SK-N-SH (cell line): ENCODE measurements at regions not wholly inside any gene's neighbourhood (a gene's known extent, or its start where the extent isn't known, plus 50 kb on each side); places are given as distances from the start of the nearest gene placed in this dataset.

ENCODE experiments used
- CTCF ChIA-PET: fragments of 300-600, 350-600 bp; formaldehyde crosslinking; extraction: SDS; loops from one replicate; lab custom pipeline; 2021; lab: Yijun Ruan, JAX
- POLR2A ChIA-PET: fragments of 350-600 bp; sonication (Branson Sonifier 250); formaldehyde crosslinking; extraction: SDS; loops from one replicate; lab custom pipeline; 2020; ENCODE audit warnings: antibody characterized with exemption, inconsistent platforms; lab: Yijun Ruan, JAX
- DNase-seq: peaks from one replicate; pipeline ENCODE4 v3.0.0; 2012
- H2AFZ ChIP-seq: fragments of 200-600 bp; sonication (generic); 2 replicates; pipeline ENCODE4 v1.8.1; 2016; ENCODE audit warnings: antibody characterized with exemption, mild to moderate bottlenecking, low read depth
- H3F3A ChIP-seq: fragments of 200-600 bp; sonication (generic); replicated peaks from 2 replicates; pipeline ENCODE3; 2016; ENCODE audit warnings: antibody characterized with exemption, mild to moderate bottlenecking; ENCODE audit not compliant: insufficient read depth
- H3K27ac ChIP-seq, 2 experiments: fragments of 200-500 bp in 1 of 2; fragments of 200-600 bp in 1 of 2; sonication (Bioruptor generic) in 1 of 2; sonication (generic), shearing (Covaris generic) in 1 of 2; 2 replicates each; pipeline versions ENCODE4 v1.5.1 to v1.6.1; 2014 to 2016; ENCODE audit warnings: low read depth in 2 of 2, inconsistent platforms in 1 of 2, low read length in 1 of 2, mild to moderate bottlenecking in 1 of 2, mixed read lengths in 1 of 2
- H3K27me3 ChIP-seq: fragments of 200-600 bp; sonication (generic), shearing (Covaris generic); 2 replicates; pipeline ENCODE4 v1.6.1; 2016; ENCODE audit warnings: mixed run types; ENCODE audit not compliant: insufficient read depth
- H3K36me3 ChIP-seq, 2 experiments: fragments of 200-500 bp in 1 of 2; fragments of 200-600 bp in 1 of 2; sonication (Bioruptor generic) in 1 of 2; sonication (generic) in 1 of 2; replicated peaks in 1 of 2; 2 replicates each; pipeline versions ENCODE3 to v1.5.1; 2014 to 2016; ENCODE audit warnings: low read length in 1 of 2, mild to moderate bottlenecking in 1 of 2; ENCODE audit not compliant: insufficient read depth in 2 of 2, control insufficient read depth in 1 of 2
- H3K4me1 ChIP-seq, 2 experiments: fragments of 200-500 bp in 1 of 2; fragments of 200-600 bp in 1 of 2; sonication (Bioruptor generic) in 1 of 2; sonication (generic), shearing (Covaris generic) in 1 of 2; 2 replicates each; pipeline versions ENCODE4 v1.5.1 to v1.6.1; 2014 to 2016; ENCODE audit warnings: low read depth in 1 of 2, low read length in 1 of 2, mixed run types in 1 of 2; ENCODE audit not compliant: insufficient read depth in 2 of 2, control insufficient read depth in 1 of 2
- H3K4me2 ChIP-seq: fragments of 200-600 bp; sonication (generic), shearing (Covaris generic); 2 replicates; pipeline ENCODE4 v1.6.1; 2017; ENCODE audit warnings: mixed run types
- H3K4me3 ChIP-seq, 2 experiments: fragments of 200-500 bp in 1 of 2; fragments of 200-600 bp in 1 of 2; sonication (Bioruptor generic) in 1 of 2; sonication (generic), shearing (Covaris generic) in 1 of 2; 2 replicates each; pipeline versions ENCODE4 v1.5.1 to v1.8.1; 2014 to 2016; ENCODE audit warnings: low read depth in 2 of 2, inconsistent platforms in 1 of 2, low read length in 1 of 2, mild to moderate bottlenecking in 1 of 2, mixed read lengths in 1 of 2, moderate library complexity in 1 of 2
- H3K79me2 ChIP-seq: fragments of 200-600 bp; sonication (generic); 2 replicates; pipeline ENCODE4 v1.8.1; 2017; ENCODE audit warnings: mild to moderate bottlenecking; ENCODE audit not compliant: insufficient read depth
- H3K9ac ChIP-seq: fragments of 200-600 bp; sonication (generic); 2 replicates; pipeline ENCODE4 v1.6.1; 2017; ENCODE audit warnings: mixed run types
- H3K9me2 ChIP-seq: fragments of 200-600 bp; sonication (generic); 2 replicates; pipeline ENCODE4 v1.6.1; 2017; ENCODE audit warnings: mixed run types
- H3K9me3 ChIP-seq: fragments of 200-600 bp; sonication (generic); 2 replicates; pipeline ENCODE4 v1.6.1; 2017; ENCODE audit warnings: mixed run types, mild to moderate bottlenecking, moderate library complexity
- H4K20me1 ChIP-seq: fragments of 200-600 bp; sonication (generic); 2 replicates; pipeline ENCODE4 v1.6.1; 2017; ENCODE audit warnings: mild to moderate bottlenecking, mixed run types; ENCODE audit not compliant: insufficient read depth
- ELF1 ChIP-seq: IDR thresholded peaks from 2 replicates; pipeline ENCODE4 v1.4.0; 2012
- EP300 ChIP-seq, 2 experiments: IDR thresholded peaks; 2 replicates each; pipeline versions ENCODE4 v1.4.0 to v1.6.1; 2012; ENCODE audit warnings: borderline replicate concordance in 1 of 2, low read depth in 1 of 2, low read length in 1 of 2
- FOXJ3 ChIP-seq: sonication (generic); formaldehyde crosslinking; IDR thresholded peaks from 2 replicates; pipeline ENCODE4 v1.5.1; 2020; ENCODE audit warnings: mild to moderate bottlenecking, missing genetic modification reagents
- GABPA ChIP-seq: IDR thresholded peaks from 2 replicates; pipeline ENCODE4 v1.4.0; 2012; ENCODE audit warnings: low read depth, mild to moderate bottlenecking
- JUND ChIP-seq: IDR thresholded peaks from 2 replicates; pipeline ENCODE4 v1.4.0; 2012
- MEF2A ChIP-seq: IDR thresholded peaks from 2 replicates; pipeline ENCODE4 v1.4.0; 2012; ENCODE audit warnings: low read depth, borderline replicate concordance
- MXI1 ChIP-seq: IDR thresholded peaks from 2 replicates; pipeline ENCODE4 v1.6.1; 2012; ENCODE audit warnings: mild to moderate bottlenecking, low read depth, low read length, improper control_type of control experiment
- RAD21 ChIP-seq: IDR thresholded peaks from 2 replicates; pipeline ENCODE4 v1.6.1; 2012; ENCODE audit warnings: mild to moderate bottlenecking, low read length
- RFX5 ChIP-seq: IDR thresholded peaks from 2 replicates; pipeline ENCODE4 v1.6.1; 2012; ENCODE audit warnings: mild to moderate bottlenecking, improper control_type of control experiment, low read length
- RXRA ChIP-seq: IDR thresholded peaks from 2 replicates; pipeline ENCODE4 v1.4.0; 2012; ENCODE audit warnings: low read depth, mild to moderate bottlenecking, borderline replicate concordance
- TEAD4 ChIP-seq: IDR thresholded peaks from 2 replicates; pipeline ENCODE4 v1.4.0; 2012; ENCODE audit warnings: mild to moderate bottlenecking, borderline replicate concordance; ENCODE audit not compliant: insufficient read depth
- USF1 ChIP-seq: IDR thresholded peaks from 2 replicates; pipeline ENCODE4 v1.4.0; 2012; ENCODE audit warnings: low read depth, borderline replicate concordance
- USF2 ChIP-seq: fragments of 150-350 bp; IDR thresholded peaks from 2 replicates; pipeline ENCODE4 v1.6.1; 2017; ENCODE audit warnings: antibody characterized with exemption, low read length, low read depth, borderline replicate concordance
- WGBS: methylation state at CpG from one replicate; pipeline ENCODE4 v1.1.6; 2017; ENCODE audit warnings: low lambda C conversion rate; 5-methylcytosine and 5-hydroxymethylcytosine counted together

- TF ChIP-seq USF2 (no peak), MEF2A (no peak)
Measured at GRCh38 chr10:84053626-84054025, 85.7 kb upstream of the GHITM start (continued).

- Histone ChIP-seq H3K9ac (no peak overlapping the region), H3K4me2 (no peak overlapping the region), H4K20me1 (no peaks in the 10 kb centered on the region), H3K27ac (no peak overlapping the region), H3K27me3 (no peaks in the 10 kb centered on the region), H3K9me2 (no peaks in the 10 kb centered on the region), H3K79me2 (no peaks in the 10 kb centered on the region), H2AFZ (no peak overlapping the region), H3F3A (no peaks in the 10 kb centered on the region), H3K4me1 (no peaks in the 10 kb centered on the region), H3K9me3 (no peaks in the 10 kb centered on the region), H3K36me3 (no peaks in the 10 kb centered on the region), H3K4me3 (no peak overlapping the region)
- ChIA-PET POLR2A (no interaction called here), CTCF (no interaction called here)
- TF ChIP-seq JUND = no peak
- TF ChIP-seq ELF1 = no peak
- no peak for TF ChIP-seq USF1
- TF ChIP-seq RFX5 = no peak
- TF ChIP-seq GABPA = no peak
- TF ChIP-seq MXI1 = no peak
- TF ChIP-seq TEAD4 = no peak
- 43% methylated on average over 1 of the region's 3 CpGs for WGBS
- DNase-seq = no peak
Measured at GRCh38 chr10:84054743-84055142, 84.6 kb upstream of the GHITM start.

GRCh38 chr10:84059526-84059925 is 79.8 kb upstream of the GHITM start:
- Histone ChIP-seq H3K9me3 (no peaks in the 10 kb centered on the region), H3K27me3 (no peaks in the 10 kb centered on the region), H3K4me2 (no peak overlapping the region), H3K9me2 (no peaks in the 10 kb centered on the region), H3K4me3 (no peak overlapping the region), H2AFZ (no peak overlapping the region), H3K27ac (no peak overlapping the region), H3K9ac (no peak overlapping the region), H3K4me1 (no peaks in the 10 kb centered on the region), H3K36me3 (no peaks in the 10 kb centered on the region), H3K79me2 (no peaks in the 10 kb centered on the region), H4K20me1 (no peaks in the 10 kb centered on the region), H3F3A (no peaks in the 10 kb centered on the region)
- TF ChIP-seq EP300 (IDR thresholded peaks at IDR 0.05; ENCODE audit: borderline replicate concordance in 1 of 2, low read depth in 1 of 2, low read length in 1 of 2) (no peak), RXRA (no peak), RAD21 (no peak), FOXJ3 (CRISPR knock-in tag) (no peak), RFX5 (no peak), MEF2A (no peak)
- no peak for DNase-seq
- ChIA-PET POLR2A (no interaction called here), CTCF (interaction anchor here (1.1 to 1.7 kb wide), 2 partner anchors 20 to 36 kb away, joined by 3 to 4 read pairs; no protein-coding TSS in a partner anchor)
- 17% methylated on average over 3 of the region's 3 CpGs for WGBS
